ENCODE measurements at regions not wholly inside any gene's neighbourhood (a gene's known extent, or its start where the extent isn't known, plus 50 kb on each side); places are given as distances from the start of the nearest gene placed in this dataset.

- no TSS peak for BruUV-seq (replicated peaks)
- no peak for TF ChIP-seq CTCF (IDR thresholded peaks at IDR 0.05; ENCODE audit: extremely low read depth in 1 of 2, insufficient read depth in 1 of 2, low read depth in 1 of 2, low read length in 2 of 2)
- TF ChIP-seq MAX (IDR thresholded peaks at IDR 0.05; ENCODE audit: insufficient read depth, insufficient read length), result no peak
- no peak for TF ChIP-seq MYC (IDR thresholded peaks at IDR 0.05; ENCODE audit: low read depth, low read length)
- no peak for TF ChIP-seq GATA2 (IDR thresholded peaks at IDR 0.05; ENCODE audit: insufficient read depth, insufficient read length, low read depth, low read length)
- TF ChIP-seq FOS (IDR thresholded peaks at IDR 0.05; ENCODE audit: borderline replicate concordance, insufficient read depth, low read length), result no peak
- no peak for TF ChIP-seq EZH2 (IDR thresholded peaks at IDR 0.05; ENCODE audit: borderline replicate concordance, low read depth, low read length, severe bottlenecking)
- TF ChIP-seq JUN (IDR thresholded peaks at IDR 0.05; ENCODE audit: borderline replicate concordance, insufficient read depth, insufficient read length, low read depth), result no peak
- TF ChIP-seq POLR2AphosphoS5 (IDR thresholded peaks at IDR 0.05; ENCODE audit: insufficient read depth, low read depth, low read length), result no peak
- TF ChIP-seq POLR2A (IDR thresholded peaks at IDR 0.05; ENCODE audit: low read depth, low read length), result no peak
- DNase-seq (ENCODE audit: low read depth, low spot score), result no peak
- Histone ChIP-seq H3K9me3 (replicated peaks; ENCODE audit: control insufficient read depth, insufficient read depth, low read length) (no peaks in the 10 kb centered on the region), H3K9ac (replicated peaks; ENCODE audit: extremely low read depth, insufficient read depth, low read length) (no peak overlapping the region), H3K4me1 (ENCODE audit: control insufficient read depth, extremely low read depth, insufficient read depth, low read length) (peaks cover 3% of the 10 kb centered on the region), H3K9me1 (replicated peaks; ENCODE audit: control insufficient read depth, extremely low read depth, insufficient read depth, low read length) (no peaks in the 10 kb centered on the region), H2AFZ (ENCODE audit: low read depth, low read length) (no peak overlapping the region), H3K27me3 (ENCODE audit: control insufficient read depth in 2 of 2, insufficient read depth in 2 of 2, low read length in 2 of 2) (no peaks in the 10 kb centered on the region), H3K4me2 (ENCODE audit: insufficient read depth, low read length) (no peak overlapping the region), H3K27ac (ENCODE audit: insufficient read depth, low read depth, low read length) (no peak overlapping the region), H3K4me3 (replicated peaks in 1 of 3; ENCODE audit: insufficient read depth in 1 of 3, low read depth in 1 of 3, low read length in 3 of 3) (no peak overlapping the region), H3K79me2 (ENCODE audit: control insufficient read depth, insufficient read depth, low read length) (no peaks in the 10 kb centered on the region), H3K36me3 (ENCODE audit: control insufficient read depth in 2 of 2, extremely low read depth in 1 of 2, insufficient read depth in 2 of 2, low read length in 2 of 2) (no peaks in the 10 kb centered on the region), H4K20me1 (replicated peaks; ENCODE audit: control insufficient read depth, extremely low read depth, insufficient read depth, low read length) (no peaks in the 10 kb centered on the region)
- FAIRE-seq, result no peak
- POLR2A ChIA-PET, result interaction anchor here (0.7 kb wide), 1 partner anchor 10 kb away, joined by 5 read pairs; no protein-coding TSS in a partner anchor
- intact Hi-C loops (cut with micrococcal nuclease), result no loop called here
- dilution Hi-C loops (cut with MboI; ENCODE audit: extremely low pct_ligation_motif_present, low sequenced_read_pairs), result no loop called here
- CTCF ChIA-PET, result interaction anchor here (1.4 kb wide), 1 partner anchor 426 kb away, joined by 6 read pairs; no protein-coding TSS in a partner anchor
These were observed 279.7 kb upstream of the TBL1XR1 start for GRCh38 chr3:177476921-177477435.
